GM19023 (cell line): ENCODE measurements at regions not wholly inside any gene's neighbourhood (a gene's known extent, or its start where the extent isn't known, plus 50 kb on each side); places are given as distances from the start of the nearest gene placed in this dataset.
"Not testable (repeated sequence)": the region's sequence is repeated elsewhere in the genome, so short reads cannot be mapped to it uniquely, and the experiment has no call there.

Experiments used
- ATAC-seq: cut with Tn5 transposase; IDR thresholded peaks from one replicate; pipeline ENCODE4 v1.9.1; 2021; ENCODE audit warnings: mild to moderate bottlenecking, moderate library complexity; ENCODE audit not compliant: unreplicated experiment

GRCh38 chr2:8332646-8333045, 349.2 kb upstream of the ID2 start:
- ATAC-seq = no peak

GRCh38 chr2:8333177-8333831, 348.6 kb upstream of the ID2 start:
- ATAC-seq = no peak

GRCh38 chr2:8333832-8334187, 348.0 kb upstream of the ID2 start:
- not testable (repeated sequence) for ATAC-seq

GRCh38 chr2:8334866-8335325, 347.0 kb upstream of the ID2 start:
- ATAC-seq = no peak

- no peak for ATAC-seq
Observed at GRCh38 chr2:8335801-8336200, 346.1 kb upstream of the ID2 start.

GRCh38 chr2:8337321-8337720, 344.5 kb upstream of the ID2 start:
- no peak for ATAC-seq

- no peak for ATAC-seq
Observed at GRCh38 chr2:8342407-8342806, 339.4 kb upstream of the ID2 start.

GRCh38 chr2:8343031-8343430, 338.8 kb upstream of the ID2 start:
- ATAC-seq = no peak

GRCh38 chr2:8344144-8345097, 337.4 kb upstream of the ID2 start:
- ATAC-seq = no peak

- no peak for ATAC-seq
Observed at GRCh38 chr2:8345200-8345599, 336.7 kb upstream of the ID2 start.

GRCh38 chr2:8346208-8346607, 335.6 kb upstream of the ID2 start:
- no peak for ATAC-seq

GRCh38 chr2:8346706-8347430, 335.0 kb upstream of the ID2 start:
- ATAC-seq = no peak

GRCh38 chr2:8348911-8349310, 332.9 kb upstream of the ID2 start:
- not testable (repeated sequence) for ATAC-seq

- no peak for ATAC-seq
Observed at GRCh38 chr2:8352296-8352695, 329.6 kb upstream of the ID2 start.

- ATAC-seq = no peak
Observed at GRCh38 chr2:8352989-8353388, 328.9 kb upstream of the ID2 start.

GRCh38 chr2:8355102-8355859, 326.6 kb upstream of the ID2 start:
- ATAC-seq = no peak

- no peak for ATAC-seq
Observed at GRCh38 chr2:8357738-8358518, 323.9 kb upstream of the ID2 start.

- ATAC-seq = no peak
Observed at GRCh38 chr2:8361930-8362329, 319.9 kb upstream of the ID2 start.

- ATAC-seq = no peak
Observed at GRCh38 chr2:8363161-8363560, 318.7 kb upstream of the ID2 start.

- no peak for ATAC-seq
Observed at GRCh38 chr2:8364668-8365067, 317.2 kb upstream of the ID2 start.
